Renal pelvis (tissue), 1 donor: ENCODE measurements at regions not wholly inside any gene's neighbourhood (a gene's known extent, or its start where the extent isn't known, plus 50 kb on each side); places are given as distances from the start of the nearest gene placed in this dataset.

Source experiments
- DNase-seq: peaks from one replicate; pipeline ENCODE4 v3.0.0-alpha.2; 2013

- DNase-seq, result no peak
Measured at GRCh38 chr4:176011529-176011928, 54.1 kb upstream of the WDR17 start.

- DNase-seq, result no peak
Measured at GRCh38 chr4:176013476-176014247, 52.0 kb upstream of the WDR17 start.

- no peak for DNase-seq
Measured at GRCh38 chr4:176014583-176015108, 51.0 kb upstream of the WDR17 start.
